ENCODE measurements at regions not wholly inside any gene's neighbourhood (a gene's known extent, or its start where the extent isn't known, plus 50 kb on each side); places are given as distances from the start of the nearest gene placed in this dataset.

- TF ChIP-seq POLR2A (IDR thresholded peaks at IDR 0.05), result no peak
- TF ChIP-seq CTCF (IDR thresholded peaks at IDR 0.05), result no peak
Observed at GRCh38 chr13:111654531-111654930, 334.1 kb downstream of the TEX29 start.

Measured in uterus (tissue), 2 donors.